GM23338 (cell line): ENCODE measurements at regions not wholly inside any gene's neighbourhood (a gene's known extent, or its start where the extent isn't known, plus 50 kb on each side); places are given as distances from the start of the nearest gene placed in this dataset.

Source experiments
- ATAC-seq: fragments of 200-7000 bp; cut with Tn5 transposase; 3 replicates; pipeline ENCODE4 v1.9.1; 2020
- DNase-seq: peaks from one replicate; pipeline ENCODE4 v3.0.0-alpha.2; 2015; ENCODE audit warnings: low spot score
- H2AFZ ChIP-seq: fragments of 200-600 bp; sonication (generic); 2 replicates; pipeline ENCODE4 v1.8.0; 2016; ENCODE audit warnings: antibody characterized with exemption, mild to moderate bottlenecking, moderate library complexity
- H3F3A ChIP-seq: fragments of 200-600 bp; sonication (generic); replicated peaks from 2 replicates; pipeline ENCODE4 v1.8.0; 2017; ENCODE audit warnings: antibody characterized with exemption, mixed run types, low read depth
- H3K27ac ChIP-seq: fragments of 200-600 bp; sonication (generic); 2 replicates; pipeline ENCODE4 v1.6.1; 2016; ENCODE audit warnings: low read depth
- H3K27me3 ChIP-seq: fragments of 200-600 bp; sonication (generic); 2 replicates; pipeline ENCODE4 v1.8.0; 2016; ENCODE audit warnings: mild to moderate bottlenecking, mixed run types, moderate library complexity; ENCODE audit not compliant: insufficient read depth
- H3K36me3 ChIP-seq: fragments of 200-600 bp; sonication (generic); 2 replicates; pipeline ENCODE4 v1.8.0; 2016; ENCODE audit warnings: mild to moderate bottlenecking; ENCODE audit not compliant: insufficient read depth
- H3K4me1 ChIP-seq: fragments of 200-600 bp; sonication (generic); 2 replicates; pipeline ENCODE4 v1.8.0; 2016; ENCODE audit warnings: mild to moderate bottlenecking, moderate library complexity; ENCODE audit not compliant: insufficient read depth
- H3K4me2 ChIP-seq: fragments of 200-600 bp; sonication (generic); 2 replicates; pipeline ENCODE4 v1.7.1; 2017; ENCODE audit warnings: mixed run types
- H3K4me3 ChIP-seq: fragments of 200-600 bp; sonication (generic); 2 replicates; pipeline ENCODE4 v1.6.1; 2016; ENCODE audit warnings: mixed run types
- H3K79me2 ChIP-seq: fragments of 200-600 bp; sonication (generic); replicated peaks from 2 replicates; pipeline ENCODE4 v1.8.0; 2017; ENCODE audit warnings: mild to moderate bottlenecking; ENCODE audit not compliant: insufficient read depth
- H3K9me2 ChIP-seq: fragments of 200-600 bp; sonication (generic); 2 replicates; pipeline ENCODE4 v1.8.0; 2017; ENCODE audit not compliant: insufficient read depth
- H4K20me1 ChIP-seq: fragments of 200-600 bp; sonication (generic); replicated peaks from 2 replicates; pipeline ENCODE4 v1.8.0; 2017; ENCODE audit warnings: mild to moderate bottlenecking; ENCODE audit not compliant: insufficient read depth
- H3K27ac Mint-ChIP-seq: 2 replicates; pipeline ENCODE4 v1.8.0; 2020; ENCODE audit warnings: inconsistent platforms, mild to moderate bottlenecking, moderate library complexity, mixed read lengths
- H3K27me3 Mint-ChIP-seq: 3 replicates; pipeline ENCODE4 v1.8.0; 2022; ENCODE audit warnings: low read depth, mild to moderate bottlenecking, moderate library complexity, mixed read lengths, inconsistent platforms; ENCODE audit not compliant: insufficient read depth, poor library complexity
- H3K36me3 Mint-ChIP-seq: 3 replicates; pipeline ENCODE4 v1.8.0; 2021; ENCODE audit warnings: low read depth, mild to moderate bottlenecking, inconsistent platforms, moderate library complexity, mixed read lengths
- H3K4me1 Mint-ChIP-seq: 3 replicates; pipeline ENCODE4 v1.8.0; 2020; ENCODE audit warnings: mild to moderate bottlenecking, inconsistent platforms, mixed read lengths
- H3K4me3 Mint-ChIP-seq: 3 replicates; pipeline ENCODE4 v1.8.0; 2021; ENCODE audit warnings: moderate library complexity, mild to moderate bottlenecking, inconsistent platforms, mixed read lengths
- H3K9me3 Mint-ChIP-seq: 3 replicates; pipeline ENCODE4 v1.8.0; 2020; ENCODE audit warnings: moderate library complexity, mild to moderate bottlenecking, inconsistent platforms, mixed read lengths
- CTCF ChIP-seq, 2 experiments: fragments of 200-600 bp in 1 of 2; sonication (generic) in 1 of 2; conservative IDR thresholded peaks; 2 replicates each; pipeline versions ENCODE4 v1.5.1 to v1.6.1; 2016 to 2017; ENCODE audit warnings: antibody characterized with exemption in 2 of 2, low read depth in 2 of 2, mild to moderate bottlenecking in 2 of 2, moderate library complexity in 1 of 2
- ETS1 ChIP-seq: IDR thresholded peaks from 2 replicates; pipeline ENCODE4 v1.6.1; 2016; ENCODE audit warnings: antibody characterized with exemption
- POLR2AphosphoS5 ChIP-seq: IDR thresholded peaks from 2 replicates; pipeline ENCODE4 v1.6.1; 2016; ENCODE audit warnings: antibody characterized with exemption, low read depth
- STAT1 ChIP-seq: IDR thresholded peaks from one replicate; pipeline ENCODE4 v1.6.1; 2016; ENCODE audit warnings: antibody characterized with exemption; ENCODE audit not compliant: unreplicated experiment
- ZNF114 ChIP-seq: fragments of 250-450 bp; sonication (Bioruptor Pico); IDR thresholded peaks from 2 replicates; pipeline ENCODE4 v1.5.0; 2020; ENCODE audit warnings: mild to moderate bottlenecking, moderate library complexity
- ZNF331 ChIP-seq: fragments of 250-450 bp; sonication (Bioruptor Pico); IDR thresholded peaks from 2 replicates; pipeline ENCODE4 v1.5.0; 2020; ENCODE audit warnings: low read depth, mild to moderate bottlenecking, moderate library complexity
- ZNF462 ChIP-seq: fragments of 250-450 bp; sonication (Bioruptor Pico); IDR thresholded peaks from 2 replicates; pipeline ENCODE4 v1.5.0; 2020; ENCODE audit warnings: mild to moderate bottlenecking, moderate library complexity

GRCh38 chr11:104672897-104673296 lies 225.4 kb downstream of the CASP12 start:
- Histone ChIP-seq H2AFZ (no peak overlapping the region), H3K79me2 (no peaks in the 10 kb centered on the region), H3K27me3 (no peaks in the 10 kb centered on the region), H3K36me3 (peaks cover 7% of the 10 kb centered on the region; the same call in 1 of the 2 replicates), H3K4me2 (no peak overlapping the region), H3F3A (no peaks in the 10 kb centered on the region), H4K20me1 (no peaks in the 10 kb centered on the region), H3K4me3 (no peak overlapping the region), H3K9me2 (0 out of 2 replicates have a peak, but pooled peaks cover 3% of the 10 kb centered on the region), H3K4me1 (peaks cover 21% of the 10 kb centered on the region), H3K27ac (no peak overlapping the region)
- no peak for ATAC-seq
- Mint-ChIP-seq H3K9me3 (peaks cover 30% of the 10 kb centered on the region), H3K27me3 (no peaks in the 10 kb centered on the region), H3K4me3 (no peak overlapping the region), H3K4me1 (peaks cover 7% of the 10 kb centered on the region), H3K27ac (no peak overlapping the region), H3K36me3 (peaks cover 31% of the 10 kb centered on the region)
- no peak for DNase-seq
- TF ChIP-seq ETS1 (no peak), ZNF462 (CRISPR knock-in tag) (no peak), STAT1 (no peak), CTCF (conservative IDR thresholded peaks at IDR 0.05; ENCODE audit: low read depth in 2 of 2) (no peak), POLR2AphosphoS5 (no peak), ZNF114 (CRISPR knock-in tag) (no peak), ZNF331 (CRISPR knock-in tag) (no peak)
